Fibroblast of skin of left quadriceps (primary cell): ENCODE measurements at regions not wholly inside any gene's neighbourhood (a gene's known extent, or its start where the extent isn't known, plus 50 kb on each side); places are given as distances from the start of the nearest gene placed in this dataset.

Experiments used
- DNase-seq, 2 experiments: peaks; one replicate each; pipeline ENCODE4 v3.0.0-alpha.2; 2013; ENCODE audit warnings: low read depth in 2 of 2

DNA sequence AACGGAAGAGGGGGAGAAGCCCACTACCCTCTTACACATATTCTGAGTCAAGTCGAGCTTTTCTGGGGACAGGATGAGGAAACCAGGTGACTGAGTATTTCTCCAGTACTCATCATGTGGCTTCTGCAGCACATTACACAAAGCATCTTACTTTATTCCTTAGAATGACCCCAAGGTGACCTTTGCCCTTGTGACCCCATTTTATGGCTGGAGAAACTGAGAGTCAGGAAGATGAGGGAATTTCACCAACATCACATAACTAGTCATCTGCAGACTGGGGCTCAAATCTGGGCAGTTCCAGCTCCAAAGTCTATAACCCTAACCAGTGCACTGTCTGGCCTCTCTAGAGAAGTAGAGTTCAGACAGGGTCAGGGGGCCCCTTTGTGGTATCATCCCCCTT is 707.0 kb downstream of the UQCRFS1 start:
- no peak for DNase-seq

DNA sequence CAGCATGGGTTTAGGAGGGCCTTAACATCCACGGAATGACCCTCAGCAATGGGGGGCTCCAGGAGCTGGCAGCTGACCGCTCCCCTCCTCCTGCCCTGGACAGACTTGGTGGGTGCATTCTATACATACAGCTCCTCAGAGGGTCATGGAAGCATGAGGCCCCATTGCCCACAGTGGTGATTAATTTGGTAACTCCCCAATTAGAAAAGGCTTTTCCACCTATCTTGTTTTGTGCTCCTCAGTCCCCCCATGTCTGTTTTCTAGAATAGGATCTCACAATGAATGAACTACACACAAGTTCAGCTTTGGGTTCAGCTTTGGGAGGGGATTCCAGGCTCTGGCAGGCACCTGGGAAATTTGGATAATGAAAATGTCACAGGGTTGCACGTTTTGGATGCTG is 707.8 kb downstream of the UQCRFS1 start:
- DNase-seq, result no peak

DNA sequence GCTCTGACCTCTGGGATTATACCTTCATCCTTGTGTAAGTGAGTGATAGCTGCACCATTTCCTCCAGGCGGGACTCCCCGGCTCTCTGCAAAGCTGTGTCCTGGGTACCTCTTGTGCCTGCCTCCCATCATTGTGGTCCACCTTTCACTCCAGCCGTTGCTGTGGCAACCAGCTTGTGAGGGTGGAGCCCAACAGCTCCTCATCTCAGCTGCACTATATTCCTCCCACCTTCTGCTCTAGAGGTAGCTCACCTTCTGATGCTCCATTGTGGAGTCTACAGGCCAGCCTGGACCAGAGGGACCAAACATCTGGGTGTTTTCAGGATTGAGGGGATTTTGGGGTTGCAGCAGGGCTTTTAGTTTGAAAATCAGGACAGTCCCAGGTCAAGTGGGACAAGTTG is 708.2 kb downstream of the UQCRFS1 start:
- no peak for DNase-seq

DNA sequence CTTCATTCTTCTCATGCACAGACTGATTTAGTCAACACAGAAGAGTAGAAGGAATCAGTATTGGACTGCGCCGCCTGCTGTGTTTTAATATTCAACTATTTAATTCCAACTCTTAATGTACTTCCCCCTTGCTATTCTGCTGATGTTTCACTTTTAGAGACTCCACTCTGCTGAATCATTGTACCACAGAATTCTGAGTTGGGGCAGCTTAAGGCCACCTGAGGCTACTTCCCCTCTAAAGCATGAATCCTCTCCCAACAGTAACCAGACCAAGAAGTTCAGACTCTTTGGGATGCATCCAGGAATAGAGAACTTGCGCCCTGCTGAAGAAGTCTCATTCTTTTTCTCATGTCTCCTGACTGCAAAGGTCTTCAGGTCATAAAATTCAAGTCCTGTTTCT is 708.8 kb downstream of the UQCRFS1 start:
- no peak for DNase-seq

DNA sequence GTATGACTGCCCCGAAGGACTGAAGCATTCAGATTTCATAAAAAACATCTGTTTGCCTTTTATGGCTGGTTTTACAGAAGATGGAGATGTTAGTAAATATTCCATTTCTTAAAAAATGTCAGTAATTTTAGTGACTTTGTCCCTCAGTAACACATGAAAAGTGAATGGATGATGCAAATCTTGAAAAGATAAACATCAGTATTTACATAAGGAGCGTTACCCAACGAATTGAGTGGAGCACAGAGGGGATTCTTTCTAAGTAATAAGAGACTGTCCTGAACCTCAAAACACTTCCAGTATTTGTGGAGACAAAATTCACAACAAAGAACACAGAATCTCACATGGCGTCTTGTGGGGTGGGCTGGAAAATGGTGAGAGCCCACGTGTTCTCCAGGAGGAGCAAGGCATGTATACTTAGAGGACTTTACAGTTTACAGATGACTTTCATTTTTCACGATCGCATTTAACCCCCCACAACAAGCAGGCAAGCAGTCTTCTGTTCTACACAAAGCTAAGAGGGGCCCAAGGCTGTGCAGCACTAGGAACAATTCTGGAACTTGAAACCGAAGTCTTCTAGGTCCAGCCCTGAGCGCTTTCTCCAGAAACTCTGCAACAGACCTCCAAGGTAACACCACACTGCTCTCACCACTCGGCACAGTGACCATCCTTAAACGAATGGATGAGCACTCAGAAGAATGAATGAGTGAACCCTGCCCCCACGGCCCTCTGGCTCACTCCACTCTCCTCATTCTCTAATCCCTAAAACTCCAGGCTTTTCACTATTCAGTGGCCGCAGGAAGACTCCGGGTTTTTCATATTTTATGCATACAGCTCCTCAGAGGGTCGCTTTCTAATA is 709.8 kb downstream of the UQCRFS1 start:
- no peak for DNase-seq

DNA sequence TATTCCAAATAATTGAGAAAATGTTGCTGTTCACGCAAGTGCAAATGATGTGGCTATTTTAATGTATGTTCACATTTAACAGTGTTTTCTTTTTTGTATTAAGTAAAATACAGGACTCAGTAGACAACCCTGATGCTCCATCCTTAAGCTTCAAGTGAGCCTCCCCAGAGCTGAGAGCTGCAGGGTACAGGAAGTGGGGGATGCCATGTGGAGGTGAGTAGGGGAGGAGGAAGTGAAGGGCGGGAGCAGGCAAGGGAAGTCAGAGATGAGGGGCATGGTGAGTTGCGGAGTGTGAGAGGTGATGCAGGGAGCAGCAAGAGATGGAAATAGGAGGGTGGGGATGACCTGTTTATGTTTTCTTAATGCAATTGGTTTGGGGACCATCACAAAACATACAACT is 711.0 kb downstream of the UQCRFS1 start:
- no peak for DNase-seq

DNA sequence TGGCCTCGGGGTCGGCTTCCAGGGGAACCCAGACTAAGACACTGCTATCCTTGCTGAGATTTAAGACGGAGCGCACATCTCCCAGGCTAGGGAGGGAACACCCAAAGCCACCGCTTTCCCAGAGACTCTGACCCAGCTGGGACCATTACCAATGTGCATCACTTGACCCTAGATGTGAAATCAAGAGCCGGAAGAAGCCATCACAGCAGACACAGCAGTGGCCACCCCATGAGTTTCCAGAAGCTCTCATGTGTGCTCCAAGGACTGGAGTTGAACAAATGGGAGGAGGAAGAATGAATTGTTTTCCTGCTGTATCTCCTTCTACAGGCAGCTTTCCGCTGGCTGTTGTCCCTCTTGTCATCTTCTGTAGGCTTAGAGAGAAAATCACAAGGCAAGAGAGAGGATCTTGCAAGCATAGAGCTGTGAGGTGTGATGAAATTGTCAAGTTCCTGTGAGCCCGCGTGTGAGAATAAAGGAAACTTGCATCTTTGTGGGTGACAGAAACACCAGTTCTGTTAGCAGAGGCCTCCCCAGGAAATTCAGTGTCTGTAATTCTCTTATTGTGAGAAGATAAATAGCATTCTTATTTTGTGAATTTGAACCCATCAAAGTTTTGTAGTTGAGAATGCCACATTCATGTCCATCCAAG is 711.8 kb downstream of the UQCRFS1 start:
- DNase-seq, result no peak

DNA sequence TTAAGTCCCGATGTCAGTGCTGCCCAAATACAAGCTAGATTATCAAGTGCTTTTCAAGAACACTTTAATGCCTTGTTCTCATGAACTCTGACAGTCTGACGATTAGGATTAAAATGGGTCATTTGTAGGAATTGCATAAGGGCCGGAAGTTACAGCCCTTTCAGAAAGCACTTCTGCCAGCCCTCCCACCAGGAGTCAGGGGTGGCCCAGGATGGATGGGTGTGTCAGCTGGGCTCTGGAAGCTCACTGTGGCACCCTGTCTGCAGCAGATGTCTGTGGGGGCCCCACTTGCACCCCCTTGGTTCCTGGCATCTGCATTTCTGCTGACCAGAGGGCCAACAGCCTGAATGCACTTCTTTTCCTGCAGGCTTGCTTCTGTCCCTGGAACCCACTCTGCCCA is 712.7 kb downstream of the UQCRFS1 start:
- no peak for DNase-seq

DNA sequence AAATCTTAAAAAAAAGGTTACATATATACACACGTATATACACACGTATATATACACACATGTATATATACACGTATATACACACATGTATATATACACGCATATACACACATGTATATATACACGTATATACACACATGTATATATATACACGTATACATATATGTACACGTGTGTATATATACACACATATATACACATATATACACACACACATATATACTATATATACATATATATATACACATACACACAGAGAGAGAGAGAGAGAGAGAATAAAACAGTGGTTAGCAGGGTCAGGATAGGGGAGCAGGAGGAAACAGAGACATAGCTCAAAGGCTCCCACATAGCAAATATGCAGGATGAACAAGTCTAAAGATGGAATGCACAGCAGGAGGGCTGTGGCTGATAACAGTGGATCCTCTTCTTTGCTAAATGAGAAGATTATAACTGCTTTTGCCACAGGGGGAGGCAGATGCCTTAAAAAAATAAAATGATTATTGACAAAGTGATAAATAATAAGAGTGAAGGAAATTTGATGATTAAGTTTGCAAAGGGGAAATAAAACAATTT is 714.5 kb downstream of the UQCRFS1 start:
- no peak for DNase-seq

DNA sequence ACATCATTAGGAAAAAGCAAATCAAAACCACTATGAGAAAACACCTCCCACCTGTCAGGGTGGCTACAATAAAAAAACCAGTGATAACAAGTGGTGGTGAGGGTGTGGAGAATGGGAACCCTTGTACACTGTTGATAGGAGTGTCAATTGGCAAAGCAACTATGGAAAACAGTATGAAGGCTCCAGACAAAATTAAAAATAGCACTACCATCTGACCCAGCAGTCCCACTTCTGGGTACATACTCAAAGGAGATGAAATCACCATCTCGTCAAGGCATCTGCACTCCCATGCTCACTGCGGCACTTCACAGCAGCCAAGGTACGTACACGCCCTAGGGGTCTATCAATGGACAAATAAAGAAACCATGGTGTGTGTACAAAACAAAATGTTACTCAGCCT is 715.1 kb downstream of the UQCRFS1 start:
- no peak for DNase-seq

DNA sequence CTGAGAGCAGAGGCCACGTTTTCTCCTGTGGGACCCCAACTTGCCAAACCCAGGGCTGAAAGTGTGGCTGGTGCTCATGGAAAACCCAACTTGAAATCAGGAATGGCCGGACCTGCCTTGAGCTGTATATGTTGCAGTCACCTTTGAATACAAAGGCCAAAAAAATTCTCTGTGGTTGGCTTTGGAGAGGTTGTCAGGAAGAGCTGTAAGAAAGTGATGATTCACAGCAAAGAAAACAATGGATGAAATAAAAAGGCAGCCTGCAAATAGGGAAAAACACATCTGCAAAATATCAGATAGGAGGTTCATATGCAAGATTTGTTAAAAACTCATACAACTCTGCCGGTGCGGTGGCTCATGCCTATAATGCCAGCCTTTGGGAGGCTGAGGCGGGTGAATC is 715.8 kb downstream of the UQCRFS1 start:
- no peak for DNase-seq

DNA sequence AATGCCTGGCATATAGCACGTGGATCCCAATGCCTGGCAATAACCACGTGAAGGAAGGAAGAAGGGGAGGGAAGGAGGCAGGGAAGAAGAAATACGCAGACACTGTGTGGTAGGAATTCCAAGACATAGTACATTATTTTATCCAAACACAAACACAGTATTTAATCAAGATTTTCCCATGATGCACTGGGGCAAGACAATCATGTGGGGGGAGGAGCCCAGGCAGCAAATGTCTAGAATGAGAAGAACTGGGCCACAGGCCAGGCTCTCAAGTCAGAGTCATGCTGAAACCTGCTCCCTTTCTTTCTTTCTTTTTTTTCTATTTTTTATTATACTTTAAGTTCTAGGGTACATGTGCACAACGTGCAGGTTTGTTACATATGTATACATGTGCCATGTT is 717.9 kb downstream of the UQCRFS1 start:
- no peak for DNase-seq

DNA sequence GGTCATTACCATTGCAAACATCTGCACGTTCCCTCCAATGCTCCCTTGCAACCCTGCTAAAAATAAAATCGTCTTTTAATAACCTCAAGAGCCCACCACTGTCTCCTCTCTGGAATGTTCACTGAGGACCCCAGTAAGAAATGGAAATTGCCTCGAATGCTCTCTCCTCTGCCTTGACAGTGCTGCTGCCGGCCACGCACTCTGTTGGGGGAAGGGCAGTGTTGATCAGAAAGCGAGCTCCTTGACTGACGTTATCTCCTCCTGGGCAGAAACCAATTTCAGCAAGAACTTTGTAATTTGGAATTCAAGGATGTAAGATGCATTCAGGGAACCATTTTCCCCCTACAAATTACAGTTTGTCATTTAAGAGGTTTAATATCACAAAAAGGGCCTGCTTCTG is 718.5 kb downstream of the UQCRFS1 start:
- DNase-seq, result no peak

DNA sequence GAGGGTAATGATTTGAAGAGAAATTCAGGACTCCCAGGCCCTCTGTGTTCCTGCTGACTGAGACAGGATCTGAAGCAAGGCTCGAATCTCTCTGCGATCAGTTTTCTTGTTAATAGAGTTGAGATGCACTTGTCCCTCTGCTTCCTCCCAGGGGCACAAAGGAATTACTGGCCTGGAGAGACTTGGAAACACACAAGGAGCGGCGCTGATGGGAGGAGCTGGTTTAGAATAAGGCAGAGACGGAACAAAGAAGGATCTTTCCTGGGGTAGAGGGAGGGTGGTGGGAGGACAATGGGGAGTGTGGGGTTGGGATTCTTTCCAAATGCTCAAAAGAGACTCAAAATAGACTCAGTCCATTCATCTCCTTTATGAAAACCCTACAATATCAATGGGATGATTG is 719.1 kb downstream of the UQCRFS1 start:
- no peak for DNase-seq

DNA sequence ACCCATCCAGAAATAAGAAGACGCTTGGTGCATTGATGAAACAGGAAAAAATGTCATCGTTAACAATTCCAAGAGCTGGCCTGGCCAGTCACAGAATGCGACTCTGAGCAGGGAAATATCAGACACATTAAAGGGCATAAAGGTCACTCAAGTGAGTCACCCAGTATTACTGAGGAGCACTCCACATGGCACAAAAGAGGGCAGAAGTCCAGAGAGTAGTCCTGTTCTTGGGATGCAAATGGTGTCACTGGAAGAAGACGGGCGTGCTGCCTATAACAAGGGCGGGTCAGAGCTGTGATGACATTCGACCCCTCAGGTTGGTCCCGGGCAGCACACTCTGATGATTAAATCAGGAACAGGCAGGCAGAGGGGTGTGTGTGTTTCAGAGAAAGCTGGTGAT is 720.3 kb downstream of the UQCRFS1 start:
- no peak for DNase-seq

DNA sequence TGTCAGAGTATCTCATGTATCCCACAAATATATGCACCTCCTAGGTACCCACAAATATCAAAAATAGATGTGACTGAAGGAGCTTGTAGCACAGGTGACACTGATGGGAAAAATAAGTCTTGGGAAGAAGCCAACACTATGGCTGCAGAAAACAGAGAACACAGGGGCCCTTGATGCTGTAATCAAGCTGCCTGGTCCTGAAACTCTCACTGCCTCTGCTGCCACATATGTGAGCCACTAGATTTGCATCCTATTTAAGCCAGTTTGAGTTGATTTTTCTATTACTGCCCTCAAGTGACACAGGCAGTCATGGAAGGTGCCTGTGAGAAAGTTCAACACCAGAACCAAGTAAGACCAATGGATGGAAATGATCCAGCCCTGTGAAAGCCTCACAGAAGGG is 720.8 kb downstream of the UQCRFS1 start:
- no peak for DNase-seq

DNA sequence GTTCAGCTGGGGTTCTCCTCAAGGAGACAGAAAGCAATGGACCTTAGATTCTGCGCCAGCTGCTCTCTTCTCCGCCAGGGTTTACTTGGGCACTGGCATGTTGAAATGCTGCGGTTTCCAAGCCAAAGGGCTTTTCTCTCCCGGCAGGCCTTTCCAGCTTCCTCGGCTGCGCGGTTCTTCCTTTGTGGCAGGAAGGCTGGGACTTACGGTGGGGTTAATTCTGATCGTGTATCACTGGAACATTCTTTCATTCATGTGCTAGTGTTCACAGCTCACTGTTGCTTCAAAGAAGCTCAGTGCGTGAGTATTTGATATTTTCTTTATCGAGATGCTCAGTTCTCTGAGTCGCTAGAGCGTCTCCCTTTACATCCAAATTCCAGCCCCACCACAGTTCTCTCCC is 723.2 kb downstream of the UQCRFS1 start:
- DNase-seq, result no peak

DNA sequence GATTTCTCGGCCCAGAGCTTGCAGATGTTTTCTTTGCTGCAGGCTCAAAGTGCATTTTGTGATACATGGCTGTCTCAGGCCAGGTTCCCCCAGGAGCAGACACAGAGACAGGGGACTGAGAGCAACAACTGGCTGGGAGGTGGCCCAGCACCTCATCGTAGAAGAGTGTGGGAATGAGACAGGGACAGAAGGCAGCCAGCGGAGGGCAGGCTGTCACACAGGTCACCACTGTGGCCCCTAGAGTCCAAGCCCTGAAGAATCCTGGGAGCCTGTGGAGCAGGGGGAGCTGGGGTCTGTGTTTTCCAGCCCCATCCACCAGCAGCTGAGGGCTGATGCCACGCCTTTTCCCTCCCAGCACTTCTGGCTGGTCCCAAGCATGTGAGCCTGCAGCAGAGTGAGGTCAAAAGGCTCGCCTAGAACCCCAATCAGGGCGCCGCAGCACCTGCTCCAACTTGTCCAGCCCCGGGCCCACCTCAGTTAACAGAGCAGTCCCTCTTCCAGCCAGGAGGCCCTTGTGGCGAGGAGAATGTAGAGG is 723.8 kb downstream of the UQCRFS1 start:
- no peak for DNase-seq

DNA sequence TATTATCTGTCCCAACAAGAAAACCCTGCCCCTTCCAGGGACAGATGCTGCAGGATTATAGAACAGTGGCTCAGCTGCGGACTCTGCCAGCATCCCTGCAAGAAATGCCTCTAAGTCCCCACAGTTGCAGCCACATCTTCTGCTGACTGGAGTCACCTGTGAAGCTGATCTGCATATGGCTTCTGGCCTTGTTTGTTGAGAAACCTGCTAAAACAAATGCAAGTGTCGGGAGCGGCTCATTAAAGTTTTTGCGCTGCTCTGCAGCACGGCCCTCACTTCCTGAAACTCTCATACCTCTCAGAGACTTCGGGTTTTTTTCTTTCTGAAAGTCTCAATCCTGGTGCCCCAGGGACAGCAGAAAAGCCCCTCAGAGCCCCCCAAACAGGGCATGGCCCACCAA is 725.0 kb downstream of the UQCRFS1 start:
- DNase-seq, result no peak

DNA sequence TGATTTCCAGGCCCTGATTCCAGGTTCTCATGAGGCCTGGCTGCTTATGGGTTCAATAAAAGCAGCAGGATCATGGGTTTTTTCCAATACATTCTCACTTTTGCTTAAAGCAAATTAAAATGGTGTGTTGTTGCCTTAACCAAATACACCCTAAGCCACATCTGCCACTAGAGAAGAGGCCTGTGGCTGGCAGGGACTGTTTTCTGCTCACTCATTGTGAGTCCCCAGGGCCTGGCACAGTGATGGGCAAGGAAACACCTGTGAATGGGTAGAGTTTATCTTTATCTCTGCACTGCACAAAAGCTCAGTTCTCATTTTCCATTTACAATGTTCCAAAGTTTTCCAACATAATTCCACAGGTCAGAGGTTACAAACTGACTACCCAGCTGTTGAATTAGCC is 726.0 kb downstream of the UQCRFS1 start:
- no peak for DNase-seq

DNA sequence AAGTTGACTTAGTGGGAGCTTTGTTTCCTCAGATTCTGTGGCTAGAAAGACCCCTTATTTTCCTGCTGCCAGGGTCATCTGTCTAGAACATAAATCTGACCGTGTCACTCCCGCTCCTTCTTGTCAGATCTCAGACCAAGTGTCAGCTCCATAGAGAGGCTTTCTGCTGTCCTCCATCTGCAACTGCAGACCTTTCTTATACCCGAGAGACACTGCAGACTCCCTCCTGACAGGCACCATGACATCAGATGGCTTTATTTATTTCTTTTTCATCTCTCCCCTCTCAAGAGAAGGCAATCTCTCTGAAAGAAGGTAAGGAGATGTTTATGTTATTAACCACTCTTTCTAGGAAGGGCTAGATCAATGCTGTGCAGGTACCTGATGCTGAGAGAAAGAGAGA is 726.5 kb downstream of the UQCRFS1 start:
- no peak for DNase-seq

DNA sequence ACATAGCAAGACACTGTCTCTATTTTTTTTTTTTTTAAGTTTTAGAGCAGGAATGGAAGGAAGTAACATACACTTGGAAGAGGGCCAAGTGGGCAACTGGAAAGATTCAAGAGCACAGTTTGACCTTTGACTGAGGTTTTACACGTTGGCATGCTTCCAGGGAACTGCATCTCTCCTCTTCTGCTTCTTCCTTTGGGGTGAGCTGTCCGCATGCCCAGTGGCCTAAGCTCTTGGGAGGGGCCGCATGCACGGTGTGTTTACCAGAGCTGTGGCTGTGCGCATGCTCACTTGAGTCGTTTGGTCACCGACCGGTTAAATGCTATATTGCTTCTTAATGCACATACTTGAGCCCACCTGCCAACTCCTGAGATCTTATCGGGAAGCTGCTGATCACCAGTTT is 727.7 kb downstream of the UQCRFS1 start:
- no peak for DNase-seq

DNA sequence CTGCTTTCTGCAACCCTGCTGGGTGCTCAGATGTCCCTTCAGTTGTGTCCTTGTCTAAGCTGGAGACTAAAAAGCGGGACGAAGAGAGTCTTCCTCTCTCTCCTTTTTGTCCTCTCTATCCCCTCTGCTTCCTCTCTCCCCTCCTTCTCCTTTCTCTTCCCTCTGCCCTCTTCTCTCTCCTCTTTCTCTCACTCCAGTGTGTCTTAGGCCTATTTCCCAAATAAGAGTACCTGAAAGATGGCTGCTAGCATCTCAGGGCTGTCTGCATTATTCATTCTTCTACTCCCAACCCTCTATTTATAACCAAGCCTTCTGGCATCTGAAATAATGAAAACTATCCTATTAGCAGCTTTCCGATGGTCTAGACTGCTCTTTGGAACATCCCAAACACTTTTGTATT is 729.8 kb downstream of the UQCRFS1 start:
- no peak for DNase-seq
